ENCODE measurements at regions not wholly inside any gene's neighbourhood (a gene's known extent, or its start where the extent isn't known, plus 50 kb on each side); places are given as distances from the start of the nearest gene placed in this dataset.
A peak's percentile ranks its signal among the peaks of the same experiment; 100 is the strongest.

DNA sequence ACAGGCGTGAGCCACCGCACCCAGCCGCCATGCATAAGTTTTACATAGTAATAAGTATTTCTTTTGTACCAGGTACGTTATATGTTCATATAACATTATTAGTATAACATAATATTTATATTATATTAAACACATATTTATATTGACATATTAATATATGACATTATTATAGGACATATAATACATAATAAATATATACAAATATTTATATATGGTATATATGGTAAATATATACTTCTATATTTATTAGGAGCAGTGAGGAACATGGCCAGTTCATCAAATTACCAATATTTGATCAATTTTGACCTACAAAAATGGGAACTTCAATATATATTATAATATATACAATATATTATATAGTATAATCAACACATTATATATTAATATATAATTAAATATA, 245.9 kb upstream of the FGGY start:
- Histone ChIP-seq H3K9me3 (replicated peaks; ENCODE audit: control insufficient read depth, insufficient read depth, low read depth, low read length) (no peaks in the 10 kb centered on the region), H3K9me1 (ENCODE audit: control insufficient read depth, insufficient read depth, low read length) (no peaks in the 10 kb centered on the region), H2AFZ (ENCODE audit: low read depth, low read length) (no peak overlapping the region), H3K4me1 (replicated peaks in 1 of 2; ENCODE audit: control insufficient read depth in 2 of 2, insufficient read depth in 2 of 2, low read length in 2 of 2) (peaks cover 0 to 6% of the 10 kb centered on the region in 2 experiments; a peak in 2 of 5 replicates), H3K79me2 (ENCODE audit: control insufficient read depth, insufficient read depth, low read length) (no peaks in the 10 kb centered on the region), H3K4me2 (ENCODE audit: insufficient read depth, low read length) (no peak overlapping the region), H3K36me3 (ENCODE audit: control insufficient read depth, insufficient read depth, low read length) (no peaks in the 10 kb centered on the region), H3K4me3 (no peak overlapping the region), H3K27me3 (ENCODE audit: control insufficient read depth in 2 of 2, insufficient read depth in 2 of 2, low read length in 2 of 2) (peaks cover 0 to 5% of the 10 kb centered on the region in 2 experiments; a peak in 1 of 5 replicates), H4K20me1 (replicated peaks; ENCODE audit: control insufficient read depth, insufficient read depth, low read length) (no peaks in the 10 kb centered on the region), H3K9ac (ENCODE audit: insufficient read depth in 1 of 2, low read depth in 2 of 2, low read length in 2 of 2) (no peak overlapping the region), H3K27ac (ENCODE audit: extremely low read depth, low read depth, low read length) (no peak overlapping the region)
- no peak for ATAC-seq
- ChIA-PET CTCF (ENCODE audit: low intra/inter-chr PET ratio) (no interaction called here), POLR2A (no interaction called here)
- no peak for FAIRE-seq
- TF ChIP-seq ZNF76 (CRISPR knock-in tag; IDR thresholded peaks at IDR 0.05; ENCODE audit: borderline replicate concordance) (no peak), CBX1 (IDR thresholded peaks at IDR 0.05; ENCODE audit: low read depth) (no peak)
- WGBS (ENCODE audit: insufficient coverage, low coverage, missing lambda C conversion rate): 30% methylated on average over 4 of the region's 4 CpGs
- intact Hi-C loops (cut with micrococcal nuclease) (no loop called here), in situ Hi-C loops (cut with MboI) (no loop called here)
- no TSS peak for BruUV-seq (replicated peaks)
- DNase-seq (ENCODE audit: extremely low read depth in 1 of 4, low spot score in 3 of 4): no peak

- Histone ChIP-seq H3K27ac (ENCODE audit: extremely low read depth, low read depth, low read length) (no peak overlapping the region), H3K79me2 (ENCODE audit: control insufficient read depth, insufficient read depth, low read length) (no peaks in the 10 kb centered on the region), H3K9me1 (ENCODE audit: control insufficient read depth, insufficient read depth, low read length) (no peaks in the 10 kb centered on the region), H3K4me1 (replicated peaks in 1 of 2; ENCODE audit: control insufficient read depth in 2 of 2, insufficient read depth in 2 of 2, low read length in 2 of 2) (peaks cover 0 to 16% of the 10 kb centered on the region in 2 experiments; a peak in 3 of 5 replicates), H3K4me3 (no peak overlapping the region), H3K4me2 (ENCODE audit: insufficient read depth, low read length) (no peak overlapping the region), H3K9ac (ENCODE audit: insufficient read depth in 1 of 2, low read depth in 2 of 2, low read length in 2 of 2) (no peak overlapping the region), H3K27me3 (ENCODE audit: control insufficient read depth in 2 of 2, insufficient read depth in 2 of 2, low read length in 2 of 2) (peaks cover 0 to 7% of the 10 kb centered on the region in 2 experiments; a peak in 2 of 5 replicates), H2AFZ (ENCODE audit: low read depth, low read length) (no peak overlapping the region), H3K36me3 (ENCODE audit: control insufficient read depth, insufficient read depth, low read length) (no peaks in the 10 kb centered on the region), H3K9me3 (replicated peaks; ENCODE audit: control insufficient read depth, insufficient read depth, low read depth, low read length) (no peaks in the 10 kb centered on the region), H4K20me1 (replicated peaks; ENCODE audit: control insufficient read depth, insufficient read depth, low read length) (no peaks in the 10 kb centered on the region)
- in situ Hi-C loops (cut with MboI): no loop called here
- WGBS (ENCODE audit: insufficient coverage, low coverage, missing lambda C conversion rate): 49% methylated on average over 5 of the region's 5 CpGs
- peak; percentile 34; the same call in 1 of the 3 replicates for ATAC-seq
- TF ChIP-seq, protein P1, sequence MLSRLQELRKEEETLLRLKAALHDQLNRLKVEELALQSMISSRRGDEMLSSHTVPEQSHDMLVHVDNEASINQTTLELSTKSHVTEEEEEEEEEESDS (CRISPR knock-in tag; IDR thresholded peaks at IDR 0.05): no peak
- TF ChIP-seq ZFP1 (CRISPR knock-in tag; IDR thresholded peaks at IDR 0.05) (no peak), NRF1 (conservative IDR thresholded peaks at IDR 0.05 in 1 of 2, IDR thresholded peaks at IDR 0.05 in 1 of 2) (0 out of 4 replicates have a peak, but pooled peaks have one; percentile 12 to 22)
- ChIA-PET CTCF (ENCODE audit: low intra/inter-chr PET ratio) (no interaction called here), POLR2A (no interaction called here)
- FAIRE-seq: peak; percentile 72
- intact Hi-C loops (cut with micrococcal nuclease): no loop called here
- DNase-seq (ENCODE audit: extremely low read depth in 1 of 4, low spot score in 3 of 4): no peak
- BruUV-seq (replicated peaks): no TSS peak
These were observed 244.7 kb upstream of the FGGY start for GRCh38 chr1:59052166-59052590.
